Endodermal cell (in vitro differentiated cells): ENCODE measurements at regions not wholly inside any gene's neighbourhood (a gene's known extent, or its start where the extent isn't known, plus 50 kb on each side); places are given as distances from the start of the nearest gene placed in this dataset.

Experiments
- DNase-seq: peaks from one replicate; pipeline ENCODE4 v3.0.0-alpha.2; 2017
- H3K27ac ChIP-seq: 2 replicates; pipeline ENCODE4 v1.5.1; 2013; ENCODE audit warnings: mild to moderate bottlenecking, low read depth, low read length, moderate library complexity
- H3K27me3 ChIP-seq: 2 replicates; pipeline ENCODE4 v1.6.1; 2013; ENCODE audit warnings: mild to moderate bottlenecking, low read length, moderate library complexity; ENCODE audit not compliant: insufficient read depth, control insufficient read depth, poor library complexity, severe bottlenecking
- H3K36me3 ChIP-seq: 2 replicates; pipeline ENCODE4 v1.7.0; 2013; ENCODE audit warnings: mild to moderate bottlenecking, low read length, moderate library complexity; ENCODE audit not compliant: control insufficient read depth, insufficient read depth
- H3K4me1 ChIP-seq: one replicate; pipeline ENCODE4 v1.7.0; 2013; ENCODE audit warnings: low read length; ENCODE audit not compliant: control insufficient read depth, insufficient read depth
- H3K4me3 ChIP-seq: 2 replicates; pipeline ENCODE4 v1.5.1; 2013; ENCODE audit warnings: mild to moderate bottlenecking, low read length, moderate library complexity
- H3K9ac ChIP-seq: 2 replicates; pipeline ENCODE4 v1.6.1; 2013; ENCODE audit warnings: mild to moderate bottlenecking, low read length, moderate library complexity; ENCODE audit not compliant: poor library complexity, severe bottlenecking; ENCODE audit errors: extremely low read depth
- H3K9me3 ChIP-seq: 2 replicates; pipeline ENCODE4 v1.6.1; 2013; ENCODE audit warnings: mild to moderate bottlenecking, low read length, moderate library complexity; ENCODE audit not compliant: control insufficient read depth
- H3K27ac Mint-ChIP-seq: 2 replicates; pipeline ENCODE4 v1.8.0; 2020; ENCODE audit warnings: mixed read lengths
- H3K27me3 Mint-ChIP-seq: 2 replicates; pipeline ENCODE4 v1.8.0; 2021; ENCODE audit warnings: mild to moderate bottlenecking, mixed read lengths; ENCODE audit not compliant: insufficient read depth
- H3K36me3 Mint-ChIP-seq: 2 replicates; pipeline ENCODE4 v1.8.0; 2020; ENCODE audit warnings: low read depth, mixed read lengths
- H3K4me1 Mint-ChIP-seq: 2 replicates; pipeline ENCODE4 v1.8.0; 2020; ENCODE audit warnings: mixed read lengths
- H3K4me3 Mint-ChIP-seq: 2 replicates; pipeline ENCODE4 v1.8.0; 2020; ENCODE audit warnings: mild to moderate bottlenecking, moderate library complexity, mixed read lengths
- H3K9me3 Mint-ChIP-seq: 2 replicates; pipeline ENCODE4 v1.8.0; 2020; ENCODE audit warnings: mild to moderate bottlenecking, mixed read lengths
- WGBS, 2 experiments: methylation state at CpG; one replicate each; pipeline versions ENCODE4 v1.1.5 to v1.1.7; 2013; ENCODE audit warnings: missing lambda C conversion rate in 2 of 2, mixed read lengths in 1 of 2; ENCODE audit not compliant: insufficient coverage in 1 of 2, insufficient read length in 1 of 2; 5-methylcytosine and 5-hydroxymethylcytosine counted together
- TF ChIP-seq, protein P1 (sequence below): fragments of 200-600 bp; sonication (generic); conservative IDR thresholded peaks from 2 replicates; pipeline ENCODE4 v1.5.0; 2021; ENCODE audit warnings: antibody characterized with exemption, mild to moderate bottlenecking

- Mint-ChIP-seq H3K27ac (no peak overlapping the region), H3K36me3 (no peaks in the 10 kb centered on the region), H3K9me3 (peaks cover 30% of the 10 kb centered on the region), H3K4me1 (peaks cover 3% of the 10 kb centered on the region), H3K4me3 (no peak overlapping the region), H3K27me3 (no peaks in the 10 kb centered on the region)
- Histone ChIP-seq H3K36me3 (no peaks in the 10 kb centered on the region), H3K27me3 (no peaks in the 10 kb centered on the region), H3K4me3 (no peak overlapping the region), H3K27ac (no peak overlapping the region), H3K4me1 (no peaks in the 10 kb centered on the region), H3K9me3 (no peaks in the 10 kb centered on the region), H3K9ac (no peak overlapping the region)
- WGBS, 2 experiments = no CpG with 5 or more reads among the region's 1 CpG
- TF ChIP-seq, protein P1, sequence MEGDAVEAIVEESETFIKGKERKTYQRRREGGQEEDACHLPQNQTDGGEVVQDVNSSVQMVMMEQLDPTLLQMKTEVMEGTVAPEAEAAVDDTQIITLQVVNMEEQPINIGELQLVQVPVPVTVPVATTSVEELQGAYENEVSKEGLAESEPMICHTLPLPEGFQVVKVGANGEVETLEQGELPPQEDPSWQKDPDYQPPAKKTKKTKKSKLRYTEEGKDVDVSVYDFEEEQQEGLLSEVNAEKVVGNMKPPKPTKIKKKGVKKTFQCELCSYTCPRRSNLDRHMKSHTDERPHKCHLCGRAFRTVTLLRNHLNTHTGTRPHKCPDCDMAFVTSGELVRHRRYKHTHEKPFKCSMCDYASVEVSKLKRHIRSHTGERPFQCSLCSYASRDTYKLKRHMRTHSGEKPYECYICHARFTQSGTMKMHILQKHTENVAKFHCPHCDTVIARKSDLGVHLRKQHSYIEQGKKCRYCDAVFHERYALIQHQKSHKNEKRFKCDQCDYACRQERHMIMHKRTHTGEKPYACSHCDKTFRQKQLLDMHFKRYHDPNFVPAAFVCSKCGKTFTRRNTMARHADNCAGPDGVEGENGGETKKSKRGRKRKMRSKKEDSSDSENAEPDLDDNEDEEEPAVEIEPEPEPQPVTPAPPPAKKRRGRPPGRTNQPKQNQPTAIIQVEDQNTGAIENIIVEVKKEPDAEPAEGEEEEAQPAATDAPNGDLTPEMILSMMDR = no peak
- no peak for DNase-seq
Observed at GRCh38 chrX:148284056-148284455, 216.4 kb upstream of the AFF2 start.

DNA sequence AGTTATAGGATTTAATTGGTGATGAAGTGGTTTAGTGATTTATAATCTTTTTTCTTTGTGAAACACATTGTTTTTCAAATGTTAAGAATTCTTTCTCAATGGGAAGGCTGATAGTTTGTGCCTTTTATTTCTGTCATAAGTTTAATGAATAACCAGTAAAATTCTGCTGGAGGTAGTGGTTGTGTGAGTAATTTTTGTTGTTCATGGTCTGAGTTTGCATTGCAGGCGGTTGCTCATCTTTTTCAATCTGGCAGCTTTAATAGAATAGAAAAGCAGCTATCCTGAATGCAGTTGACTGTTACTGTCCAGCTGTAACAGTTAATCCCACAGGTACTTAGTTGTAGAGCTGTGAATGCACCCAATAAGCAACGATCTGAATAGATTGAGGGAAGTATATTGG, 215.6 kb upstream of the AFF2 start:
- Mint-ChIP-seq H3K9me3 (peaks cover 30% of the 10 kb centered on the region), H3K4me1 (peaks cover 3% of the 10 kb centered on the region), H3K27me3 (no peaks in the 10 kb centered on the region), H3K27ac (no peak overlapping the region), H3K36me3 (no peaks in the 10 kb centered on the region), H3K4me3 (no peak overlapping the region)
- H3K9me3 ChIP-seq = no peaks in the 10 kb centered on the region
- DNase-seq = no peak
- no peaks in the 10 kb centered on the region for H3K36me3 ChIP-seq
- H3K27ac ChIP-seq = no peak overlapping the region
- H3K27me3 ChIP-seq = no peaks in the 10 kb centered on the region
- no peak overlapping the region for H3K9ac ChIP-seq
- 93% methylated on average over 2 of the region's 2 CpGs; no CpG with 5 or more reads in 1 of the 2 experiments for WGBS, 2 experiments
- TF ChIP-seq, protein P1 = no peak
- no peaks in the 10 kb centered on the region for H3K4me1 ChIP-seq
- no peak overlapping the region for H3K4me3 ChIP-seq

- Mint-ChIP-seq H3K36me3 (no peaks in the 10 kb centered on the region), H3K4me3 (no peak overlapping the region), H3K9me3 (peaks cover 25% of the 10 kb centered on the region), H3K4me1 (no peaks in the 10 kb centered on the region), H3K27ac (no peak overlapping the region), H3K27me3 (no peaks in the 10 kb centered on the region)
- Histone ChIP-seq H3K9ac (no peak overlapping the region), H3K9me3 (no peaks in the 10 kb centered on the region), H3K4me1 (no peaks in the 10 kb centered on the region), H3K27me3 (no peaks in the 10 kb centered on the region), H3K4me3 (no peak overlapping the region), H3K27ac (no peak overlapping the region), H3K36me3 (no peaks in the 10 kb centered on the region)
- DNase-seq = no peak
- 80 to 83% methylated on average over 1 to 3 of the region's 3 CpGs for WGBS, 2 experiments
- TF ChIP-seq, protein P1 = no peak
Observed at GRCh38 chrX:148288451-148288850, 212.0 kb upstream of the AFF2 start.
